NCI-H1417 (cell line): ENCODE measurements at regions not wholly inside any gene's neighbourhood (a gene's known extent, or its start where the extent isn't known, plus 50 kb on each side); places are given as distances from the start of the nearest gene placed in this dataset.

ENCODE experiments used
- DNase-seq, 3 experiments: peaks; one replicate each; lab custom pipeline; 2025; lab: John Stamatoyannopoulos, UW

DNA sequence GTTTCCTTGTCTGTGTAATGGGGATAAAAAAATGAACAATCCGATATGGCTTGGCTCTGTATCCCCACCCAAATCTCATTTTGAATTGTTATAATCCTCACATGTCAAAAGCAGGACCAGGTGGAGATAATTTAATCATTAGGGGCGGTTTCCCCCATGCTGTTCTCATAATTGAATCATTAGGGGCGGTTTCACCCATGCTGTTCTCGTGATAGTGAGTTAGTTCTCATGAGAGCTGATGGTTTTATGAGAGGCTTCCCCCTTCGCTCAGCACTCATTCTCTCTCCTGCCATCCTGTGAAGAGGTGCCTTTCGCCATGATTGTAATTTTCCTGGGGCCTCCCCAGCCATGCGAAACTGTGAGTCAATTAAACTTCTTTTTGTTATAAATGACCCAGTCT is 633.5 kb downstream of the RAPGEF2 start:
- peak in 2 of 3 experiments; percentile 11 to 59 for DNase-seq

DNA sequence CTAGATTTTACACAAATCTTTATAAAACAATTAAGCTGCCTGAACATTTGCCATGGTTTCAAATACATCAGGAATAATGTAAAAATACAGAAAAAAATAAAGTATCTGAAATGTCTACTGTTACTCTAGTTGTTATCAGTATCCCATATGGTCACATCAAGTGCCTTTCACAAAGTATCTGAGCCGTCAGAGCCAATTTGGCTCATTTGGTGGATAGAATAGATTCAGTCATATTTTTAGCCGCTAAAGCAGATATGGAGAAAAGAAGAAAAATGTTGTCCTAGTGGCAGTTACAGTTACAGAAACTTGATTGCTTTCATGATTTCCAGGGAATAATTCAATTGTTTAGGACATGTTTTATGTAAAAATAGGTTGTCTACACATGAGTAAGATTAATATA is 641.1 kb downstream of the RAPGEF2 start:
- DNase-seq, result no peak

DNA sequence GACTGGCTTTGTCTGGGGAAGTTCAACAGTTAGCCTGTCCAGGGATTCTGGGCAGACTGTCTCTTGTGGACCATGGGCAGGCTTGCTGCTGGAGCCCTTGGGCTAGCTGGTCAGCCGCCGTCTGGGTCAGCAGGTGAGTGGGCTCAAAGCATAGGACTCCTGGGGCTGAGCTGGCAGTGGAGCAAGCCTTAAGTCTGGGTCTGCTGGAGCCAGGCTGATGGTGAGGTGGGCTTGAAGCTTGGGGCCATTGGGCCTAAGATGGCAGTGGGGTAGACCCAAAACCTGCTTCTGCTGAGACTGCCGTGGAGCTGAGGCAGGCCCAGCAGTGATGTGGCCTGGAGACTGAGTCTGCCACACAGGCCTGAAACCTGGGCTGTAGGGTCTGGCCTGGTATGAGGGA is 645.1 kb downstream of the RAPGEF2 start:
- no peak for DNase-seq

DNA sequence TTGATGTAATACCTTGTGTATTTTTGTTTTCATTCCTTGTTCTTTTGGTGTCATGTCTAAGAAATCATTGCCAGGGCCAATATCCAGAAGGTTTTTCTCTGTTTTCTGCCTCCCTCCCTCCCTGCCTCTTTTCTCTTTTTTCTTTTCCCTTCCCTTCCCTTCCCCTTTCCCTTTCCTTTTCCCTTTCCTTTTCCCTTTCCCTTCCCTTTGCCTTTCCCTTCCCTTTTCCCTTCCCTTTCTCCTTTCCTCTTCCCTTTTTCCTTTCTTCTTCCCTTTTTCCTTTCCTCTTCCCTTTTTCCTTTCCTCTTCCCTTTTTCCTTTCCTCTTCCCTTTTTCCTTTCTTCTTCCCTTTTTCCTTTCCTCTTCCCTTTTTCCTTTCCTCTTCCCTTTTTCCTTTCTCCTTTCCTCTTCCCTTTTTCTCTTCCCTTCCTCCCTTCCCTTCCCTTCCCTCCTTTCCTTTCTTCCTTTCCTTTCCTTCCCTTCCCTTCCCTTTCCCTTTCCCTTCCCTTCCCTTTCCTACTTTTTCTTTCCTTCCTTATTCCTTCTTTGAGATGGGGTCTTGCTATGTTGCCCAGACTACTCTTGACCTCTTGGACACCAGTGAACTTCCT is 646.1 kb downstream of the RAPGEF2 start:
- no peak for DNase-seq

DNA sequence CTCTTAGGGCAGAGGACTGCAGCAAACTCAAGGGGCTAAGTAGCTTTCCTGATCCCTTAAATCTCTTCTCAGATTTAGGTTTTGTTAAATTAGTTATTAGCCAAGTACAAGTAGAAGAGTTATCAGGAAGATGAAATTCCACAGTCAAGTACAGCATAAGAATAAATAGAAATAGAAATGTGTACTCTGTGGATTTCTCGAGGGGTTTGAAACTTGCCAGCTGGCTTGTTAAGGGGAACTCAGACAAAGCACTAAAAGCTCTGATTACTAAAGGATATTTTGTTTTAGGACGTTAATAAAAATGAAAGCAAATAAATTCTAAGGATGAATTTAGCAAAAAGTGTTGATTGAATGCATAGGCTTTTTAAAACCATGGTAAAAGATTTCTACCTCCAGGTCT is 654.6 kb downstream of the RAPGEF2 start:
- DNase-seq, result no peak

DNA sequence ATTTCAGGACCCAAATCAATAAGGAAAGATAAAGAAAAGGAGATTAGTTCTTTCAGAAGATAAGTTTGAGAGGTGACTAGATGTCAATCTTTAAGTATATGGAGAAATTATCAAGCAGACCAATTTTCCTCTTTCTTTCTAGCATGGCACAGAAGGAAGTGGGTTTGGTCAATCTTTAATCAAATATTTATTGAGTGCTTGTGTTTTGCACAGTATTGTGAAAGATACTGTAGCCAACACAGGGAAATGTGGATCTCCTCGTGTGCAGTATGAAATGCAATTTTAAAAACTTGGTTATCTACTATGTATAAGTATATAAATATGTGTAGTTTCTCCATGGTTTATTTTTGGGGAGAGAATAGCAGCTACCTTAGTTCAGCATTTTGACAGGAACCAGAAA is 655.2 kb downstream of the RAPGEF2 start:
- DNase-seq, result no peak

DNA sequence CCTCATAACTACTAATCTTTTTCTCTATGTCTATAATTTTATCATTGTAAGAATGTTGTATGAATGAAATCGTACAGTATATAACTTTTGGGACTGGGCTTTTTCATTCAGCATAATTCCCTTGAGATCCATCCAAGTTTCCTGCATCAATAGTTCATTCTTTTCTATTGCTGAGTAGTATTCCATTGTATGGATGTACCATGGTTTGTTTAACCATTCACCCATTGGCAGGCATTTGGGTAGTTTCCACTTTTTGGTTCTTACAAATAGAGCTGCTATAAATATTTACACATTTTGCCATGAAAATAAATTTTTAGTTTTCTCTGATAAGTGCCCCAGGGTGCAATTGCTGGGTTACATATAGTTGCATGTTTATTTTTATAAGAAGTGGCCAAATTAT is 659.8 kb downstream of the RAPGEF2 start:
- no peak for DNase-seq

DNA sequence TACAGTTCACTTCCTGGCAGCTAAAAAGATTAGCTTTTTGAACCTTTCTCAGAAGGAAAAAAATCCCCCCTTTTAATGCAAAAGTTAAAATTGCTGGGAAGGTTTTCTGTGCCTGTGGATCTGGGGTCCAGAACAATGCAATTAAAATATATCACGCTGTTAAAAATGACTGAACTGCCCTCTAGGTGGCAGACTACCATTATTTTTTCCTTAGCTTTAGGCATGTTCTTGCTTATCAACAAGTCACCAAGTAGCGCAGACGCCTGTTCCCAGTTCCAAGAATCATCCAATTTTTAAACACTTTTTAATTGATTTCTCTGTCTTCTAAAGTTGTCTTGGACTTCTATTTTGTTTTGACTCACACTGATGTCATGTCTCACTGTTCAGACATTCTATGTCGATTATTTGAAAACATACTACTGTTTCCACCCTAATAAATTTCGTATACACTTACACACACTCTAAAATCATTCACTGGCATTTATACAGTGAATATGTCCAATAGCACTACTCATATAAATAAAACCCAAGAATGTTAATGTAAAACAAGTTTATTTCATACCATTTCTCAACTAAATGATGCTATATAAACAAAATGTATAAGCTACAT is 661.6 kb downstream of the RAPGEF2 start:
- DNase-seq, result peak in 2 of 3 experiments; percentile 32 to 82

DNA sequence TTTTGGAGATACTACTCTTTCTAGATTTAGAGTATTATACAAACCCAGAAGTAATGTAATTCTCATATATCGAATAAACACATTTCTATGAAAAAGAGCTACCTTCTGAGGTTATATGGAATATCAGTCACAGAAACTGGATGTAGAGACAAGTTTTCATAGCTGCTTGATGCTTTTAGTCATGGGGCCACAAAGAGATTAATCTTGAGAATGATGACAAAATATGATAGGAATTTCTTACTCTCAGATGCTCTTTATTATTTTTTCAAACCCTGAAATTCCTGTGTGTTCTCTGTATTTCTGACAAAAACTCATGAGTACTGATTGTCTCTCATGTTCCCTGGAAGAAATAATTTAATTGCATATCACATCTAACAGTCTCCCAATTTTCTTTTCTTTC is 662.5 kb downstream of the RAPGEF2 start:
- DNase-seq, result no peak

DNA sequence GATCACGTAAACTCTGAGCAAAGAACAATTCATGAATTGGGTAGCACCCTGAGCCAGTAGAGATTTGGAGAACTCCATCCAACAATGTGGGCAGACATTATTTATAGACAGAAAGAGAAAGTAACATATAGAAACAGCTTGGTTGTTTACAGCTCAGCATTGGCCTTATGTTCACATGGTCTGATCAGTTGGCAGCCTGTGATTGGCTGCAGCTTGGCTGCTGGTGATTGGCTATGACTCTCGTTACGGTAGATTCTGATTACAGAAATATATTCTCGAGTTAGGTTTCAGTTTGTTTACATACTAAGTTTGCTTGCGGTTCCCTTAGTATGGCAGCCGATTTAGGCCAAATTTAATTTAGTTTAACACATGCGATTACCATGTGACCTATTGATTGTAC is 663.4 kb downstream of the RAPGEF2 start:
- DNase-seq, result no peak

DNA sequence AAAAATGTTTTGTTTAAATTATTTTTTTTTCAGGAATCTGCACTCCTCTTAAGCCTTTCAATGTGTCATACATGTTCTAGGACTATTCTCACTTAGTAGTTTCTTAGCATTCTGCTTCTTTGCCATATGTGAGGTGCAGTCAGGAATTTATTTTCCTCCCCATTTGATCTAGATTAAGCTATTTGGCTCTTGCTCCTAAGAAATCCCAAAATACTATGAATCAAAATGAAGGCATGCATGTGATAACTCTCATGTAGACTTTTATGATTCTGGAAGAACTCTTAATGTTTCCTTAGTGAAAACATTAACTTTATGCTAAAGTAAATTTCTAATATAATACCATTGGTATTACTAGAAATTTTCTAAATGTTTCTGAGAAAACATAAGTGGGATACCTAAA is 664.5 kb downstream of the RAPGEF2 start:
- no peak for DNase-seq

DNA sequence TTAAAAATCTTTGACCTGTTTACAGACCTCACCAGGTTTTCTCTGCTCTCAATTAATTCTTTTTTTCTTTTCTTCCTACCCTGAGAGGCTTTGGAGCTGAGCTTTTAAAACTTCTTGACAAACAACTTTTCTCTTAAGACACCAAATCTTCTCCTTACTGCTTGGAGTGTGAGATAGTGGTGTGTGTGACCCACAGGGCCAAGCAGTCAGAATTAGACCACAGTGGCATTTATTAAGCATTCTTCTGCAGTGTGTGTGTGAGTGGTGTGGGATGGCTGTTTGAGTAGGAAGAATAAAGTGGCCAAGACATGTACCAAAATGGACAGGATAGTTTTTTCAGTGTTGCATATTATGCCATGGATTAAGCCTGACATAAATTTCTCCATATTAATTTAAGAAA is 665.1 kb downstream of the RAPGEF2 start:
- DNase-seq, result no peak

DNA sequence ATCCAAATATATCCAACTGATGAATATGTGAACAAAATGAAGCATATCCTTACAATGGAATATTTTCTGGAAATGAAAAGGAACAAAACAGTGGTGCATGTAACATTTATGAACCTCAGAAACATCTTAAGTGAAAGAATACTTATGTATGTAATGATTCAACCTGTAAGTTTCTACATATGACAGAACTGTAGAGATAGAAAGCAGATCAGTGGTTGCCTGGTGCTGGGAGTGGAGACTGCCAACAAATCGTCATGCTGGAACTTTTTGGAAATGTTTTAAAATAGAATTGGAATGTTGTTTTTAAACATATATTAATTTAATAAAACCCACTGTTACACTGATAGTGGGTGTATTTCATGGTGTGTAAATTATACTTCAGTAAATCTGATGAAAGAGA is 667.5 kb downstream of the RAPGEF2 start:
- no peak for DNase-seq

DNA sequence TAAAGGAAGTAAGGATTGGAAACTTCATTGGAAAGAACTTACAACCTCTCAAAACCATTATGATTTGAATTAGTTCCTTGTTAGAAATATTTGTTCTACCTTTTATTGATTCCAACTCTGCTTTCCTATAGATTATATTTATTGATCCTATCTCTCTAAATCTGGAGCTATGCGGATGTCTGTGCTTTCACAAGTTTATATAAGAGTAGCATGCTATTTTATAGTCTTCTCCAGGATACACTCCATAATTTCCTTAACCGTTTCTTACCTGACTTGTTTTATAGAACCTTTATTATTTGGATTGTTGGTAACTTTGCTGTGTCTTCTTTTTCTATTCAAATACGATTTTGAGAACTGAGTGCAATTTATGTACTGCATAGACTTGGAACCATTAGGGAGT is 668.1 kb downstream of the RAPGEF2 start:
- DNase-seq, result no peak

DNA sequence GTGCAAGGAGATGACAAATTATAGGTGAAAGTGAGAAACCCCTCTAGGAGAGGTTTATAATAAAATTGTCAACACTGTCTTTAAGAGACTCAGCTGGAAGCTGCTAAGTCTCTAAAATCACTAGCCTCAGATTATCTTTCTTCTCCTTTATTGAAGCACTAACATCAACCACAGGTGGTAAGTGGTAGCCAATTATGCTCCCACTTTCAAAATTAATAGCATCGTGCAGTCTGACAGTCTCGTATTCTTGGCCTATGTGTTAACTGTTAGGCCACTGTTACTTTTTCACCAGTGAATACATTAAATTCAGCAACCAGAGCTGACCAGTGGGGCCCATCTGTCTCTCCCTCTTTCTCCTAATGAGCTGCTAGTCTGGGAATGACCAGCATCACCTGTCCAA is 674.1 kb downstream of the RAPGEF2 start:
- DNase-seq, result peak in 2 of 3 experiments; percentile 57 to 93

DNA sequence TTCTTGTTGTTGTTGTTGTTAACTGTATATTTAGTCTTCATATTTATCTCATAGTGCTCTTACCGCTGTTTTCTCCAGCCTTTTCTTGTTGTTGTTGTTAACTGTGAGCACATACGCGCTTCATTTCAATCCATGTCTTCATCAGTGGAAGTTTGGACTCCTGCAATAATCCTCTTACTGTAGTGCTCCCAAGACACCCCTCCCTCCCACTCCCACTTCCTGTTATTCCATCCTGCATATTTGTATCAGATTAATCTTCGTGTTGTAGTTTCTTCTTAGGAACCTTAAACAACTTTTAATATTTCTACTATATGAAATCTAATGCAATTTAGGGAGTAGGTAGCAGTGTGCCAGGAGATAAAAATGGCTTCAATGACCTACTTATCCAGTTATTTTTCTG is 674.8 kb downstream of the RAPGEF2 start:
- DNase-seq, result no peak

DNA sequence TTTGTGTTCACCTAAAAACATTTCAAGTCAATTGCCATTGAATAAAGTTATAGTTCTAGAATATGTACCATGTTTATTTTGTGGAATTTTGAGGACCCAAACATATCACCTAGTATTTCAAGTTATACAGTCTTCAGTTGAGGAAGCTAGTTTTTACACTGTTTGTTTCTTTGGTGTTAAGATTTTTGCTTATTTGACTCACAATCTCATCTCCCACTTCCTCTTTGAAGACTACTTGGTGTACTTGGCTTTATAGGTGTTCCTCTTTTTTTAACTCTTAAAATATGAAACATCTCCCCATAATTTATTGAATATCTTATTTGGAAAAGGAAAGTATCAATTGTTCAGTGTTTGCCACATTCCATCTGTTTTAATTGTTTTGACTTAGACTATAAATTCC is 675.4 kb downstream of the RAPGEF2 start:
- DNase-seq, result no peak

DNA sequence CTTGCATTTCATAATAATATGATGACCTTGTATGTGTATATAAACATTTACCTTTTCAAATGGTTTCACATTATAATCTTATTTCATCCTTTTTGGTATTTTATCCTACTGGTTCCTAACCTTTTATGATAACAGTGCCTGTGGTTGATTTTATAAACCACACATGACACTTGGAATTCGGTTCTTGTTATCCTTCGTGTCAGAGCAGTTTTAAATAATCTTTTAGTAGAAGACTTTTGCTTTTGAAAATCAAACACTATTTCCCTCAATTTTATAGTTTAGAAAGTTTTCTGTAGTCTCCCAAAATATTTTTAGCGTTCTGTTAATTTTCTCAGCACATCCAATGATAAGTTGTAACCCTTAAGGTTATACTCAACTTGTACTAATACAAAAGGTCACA is 676.8 kb downstream of the RAPGEF2 start:
- DNase-seq, result no peak

DNA sequence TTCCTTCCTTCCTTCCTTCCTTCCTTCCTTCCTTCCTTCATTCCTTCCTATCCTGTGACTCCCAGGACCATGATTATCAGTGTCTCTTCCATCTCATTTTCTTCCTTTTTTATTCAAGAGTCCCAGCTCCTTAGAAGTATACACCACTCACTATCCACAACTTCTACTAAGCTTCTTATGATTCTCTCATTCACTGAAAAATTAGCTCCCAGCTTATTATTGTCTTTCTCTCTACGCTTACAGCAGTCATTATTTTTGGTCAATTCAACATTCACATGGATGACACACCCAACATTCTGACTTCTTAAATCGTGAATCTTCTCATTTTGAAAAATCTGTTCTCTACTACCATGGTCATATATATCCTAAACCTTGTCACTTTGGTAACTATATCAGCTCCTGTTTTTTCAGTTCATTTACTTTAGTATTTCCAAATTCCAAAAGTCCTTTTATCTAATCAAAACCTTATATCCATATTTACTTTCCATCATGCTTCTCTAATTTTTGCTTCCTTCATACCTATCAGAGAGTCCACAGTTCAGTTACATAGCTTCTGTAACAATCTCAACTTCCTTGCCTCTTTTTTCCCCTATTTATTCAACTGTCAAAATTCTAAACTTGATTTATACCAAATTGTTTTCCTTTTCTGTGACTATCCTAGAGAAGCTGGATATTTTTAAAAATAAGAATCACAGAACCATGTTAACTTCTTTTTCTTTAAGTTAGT is 677.5 kb downstream of the RAPGEF2 start:
- DNase-seq, result no peak

DNA sequence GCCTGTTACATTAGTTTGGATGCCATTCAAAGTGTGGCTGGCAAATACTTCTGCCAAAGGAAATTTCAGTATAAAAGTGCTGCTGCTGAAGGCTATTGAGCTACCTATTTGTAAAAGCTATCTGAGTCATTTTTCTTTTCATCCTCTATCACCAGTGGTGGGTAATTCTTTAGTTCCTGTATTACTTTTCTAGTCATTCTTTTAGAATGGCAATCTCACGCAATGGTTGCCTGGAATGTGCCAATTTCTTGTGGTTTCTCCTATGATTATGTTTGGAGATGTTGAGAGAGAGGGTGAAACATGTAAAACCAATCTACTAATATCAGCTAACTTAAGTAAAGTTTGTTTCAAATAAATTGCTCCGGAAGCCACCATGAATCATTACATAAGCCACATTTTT is 685.0 kb downstream of the RAPGEF2 start:
- DNase-seq, result no peak

DNA sequence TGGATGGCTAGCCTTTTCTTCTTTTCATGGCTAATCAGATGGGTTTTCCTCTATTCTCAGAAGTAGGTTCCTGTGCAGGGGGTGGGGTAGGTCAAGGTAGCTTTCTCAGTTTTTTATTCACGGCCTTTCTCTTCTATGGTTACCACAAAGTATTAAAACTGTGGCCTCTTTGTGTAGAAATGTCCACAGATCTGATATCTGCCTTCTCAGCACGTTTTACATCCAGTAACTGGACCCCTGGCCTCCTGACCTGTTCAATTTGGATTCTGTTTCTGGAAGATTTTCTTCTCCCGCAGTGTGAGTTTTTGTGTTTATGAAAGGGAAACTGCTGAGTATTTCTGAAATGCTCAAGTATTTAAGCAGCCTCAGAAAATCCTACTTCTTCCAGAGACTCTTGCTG is 688.5 kb downstream of the RAPGEF2 start:
- DNase-seq, result no peak

DNA sequence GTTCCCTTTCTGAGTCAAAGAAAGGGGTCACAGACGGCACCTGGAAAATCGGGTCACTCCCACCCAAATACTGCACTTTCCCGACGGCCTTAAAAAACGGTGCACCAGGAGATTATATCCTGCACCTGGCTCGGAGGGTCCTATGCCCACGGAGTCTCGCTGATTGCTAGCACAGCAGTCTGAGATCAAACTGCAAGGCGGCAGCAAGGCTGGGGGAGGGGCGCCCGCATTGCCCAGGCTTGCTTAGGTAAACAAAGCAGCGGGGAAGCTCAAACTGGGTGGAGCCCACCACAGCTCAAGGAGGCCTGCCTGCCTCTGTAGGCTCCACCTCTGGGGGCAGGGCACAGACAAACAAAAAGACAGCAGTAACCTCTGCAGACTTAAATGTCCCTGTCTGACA is 701.7 kb downstream of the RAPGEF2 start:
- DNase-seq, result peak in 1 of 3 experiments; percentile 14

DNA sequence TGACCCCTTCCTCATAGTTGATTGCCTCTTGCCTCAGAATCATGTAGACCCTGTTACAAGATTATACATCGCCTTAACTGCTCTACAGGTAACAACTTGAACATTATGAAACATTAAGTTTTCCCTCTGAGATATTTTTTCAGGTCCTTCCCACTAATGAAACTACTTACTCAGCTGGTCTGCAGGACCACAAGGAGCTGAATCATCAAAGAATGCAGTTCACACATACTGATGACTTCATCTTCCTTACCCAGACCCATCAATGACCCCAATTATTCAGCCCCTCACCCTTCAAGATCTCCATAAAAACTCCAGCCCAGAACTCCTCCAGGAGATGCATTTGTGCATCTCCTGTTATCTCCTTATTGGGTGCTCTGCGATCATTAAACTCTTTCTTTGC is 720.9 kb downstream of the RAPGEF2 start:
- DNase-seq, result no peak

DNA sequence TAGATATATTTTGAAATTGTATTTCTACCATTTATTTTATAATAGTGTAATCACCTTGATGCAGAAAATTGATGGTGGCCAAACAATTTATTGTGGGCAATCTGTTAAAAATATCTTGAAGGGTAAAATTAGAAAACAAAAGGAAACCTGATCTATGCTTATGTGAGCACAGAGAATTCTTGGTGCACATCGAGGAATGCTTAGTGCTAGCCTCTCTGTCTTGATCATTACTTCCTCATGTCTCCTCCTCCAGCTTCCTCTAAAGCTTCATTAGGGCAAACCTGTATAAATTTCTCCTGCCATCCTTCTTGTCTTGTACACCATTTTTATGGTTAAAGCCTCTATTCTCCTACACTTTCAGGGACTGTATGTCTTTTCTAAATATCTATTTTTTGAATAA is 725.8 kb downstream of the RAPGEF2 start:
- no peak for DNase-seq
